Breast epithelium (tissue), 3 donors: ENCODE measurements at regions not wholly inside any gene's neighbourhood (a gene's known extent, or its start where the extent isn't known, plus 50 kb on each side); places are given as distances from the start of the nearest gene placed in this dataset.

Experiments
- POLR2A ChIP-seq: fragments of 450-650 bp; IDR thresholded peaks from one replicate; pipeline ENCODE4 v1.6.1; 2016; ENCODE audit warnings: antibody characterized with exemption, mild to moderate bottlenecking, moderate library complexity
- POLR2AphosphoS5 ChIP-seq, 3 donors: sonication (generic); formaldehyde crosslinking; IDR thresholded peaks; one replicate each; pipeline ENCODE4 v1.6.1; 2017; ENCODE audit warnings: antibody characterized with exemption in 3 of 3
- TF ChIP-seq, protein P1 (sequence below), 3 donors: fragments of 450-650 bp; IDR thresholded peaks; one replicate each; pipeline ENCODE4 v1.5.1; 2016 to 2017; ENCODE audit warnings: antibody characterized with exemption in 3 of 3, mild to moderate bottlenecking in 3 of 3, moderate library complexity in 3 of 3

DNA sequence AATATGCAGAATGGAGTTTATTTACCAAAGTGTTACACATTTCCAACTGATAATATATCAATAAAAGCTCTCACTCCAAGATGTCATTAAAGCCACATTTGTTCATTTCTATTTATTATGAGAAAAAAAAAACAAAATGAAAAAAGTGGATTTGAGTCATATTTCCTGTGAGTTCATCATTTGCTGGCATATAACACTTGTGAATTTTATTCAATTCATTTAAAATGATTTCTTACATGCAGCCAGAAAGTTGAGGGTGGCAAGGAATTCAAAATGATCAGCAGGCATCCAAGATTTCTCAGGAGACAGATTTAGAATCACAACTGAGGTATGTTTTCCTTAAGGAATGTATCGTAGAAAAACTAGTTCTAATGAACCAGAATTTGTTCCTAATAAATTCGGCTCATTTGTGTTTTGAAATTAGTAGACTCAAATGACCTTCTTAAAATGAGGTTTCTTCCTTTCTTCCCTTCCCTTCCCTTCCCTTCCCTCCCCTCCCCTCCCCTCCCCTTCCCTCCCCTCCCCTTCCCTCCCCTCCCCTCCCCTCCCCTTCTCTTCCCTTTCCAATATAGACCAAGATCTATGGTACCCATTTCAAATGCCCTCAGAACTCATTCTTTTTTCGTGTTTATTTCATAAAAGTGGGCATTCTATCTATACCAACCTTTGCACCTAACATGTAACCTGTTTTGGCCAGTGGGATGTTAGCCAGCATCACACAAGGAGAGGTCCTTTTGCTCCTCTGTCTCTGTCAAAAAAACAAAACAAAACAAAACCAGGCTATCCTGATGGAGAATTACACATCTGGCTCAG is 357.9 kb upstream of the TSHZ2 start:
- TF ChIP-seq, protein P1, sequence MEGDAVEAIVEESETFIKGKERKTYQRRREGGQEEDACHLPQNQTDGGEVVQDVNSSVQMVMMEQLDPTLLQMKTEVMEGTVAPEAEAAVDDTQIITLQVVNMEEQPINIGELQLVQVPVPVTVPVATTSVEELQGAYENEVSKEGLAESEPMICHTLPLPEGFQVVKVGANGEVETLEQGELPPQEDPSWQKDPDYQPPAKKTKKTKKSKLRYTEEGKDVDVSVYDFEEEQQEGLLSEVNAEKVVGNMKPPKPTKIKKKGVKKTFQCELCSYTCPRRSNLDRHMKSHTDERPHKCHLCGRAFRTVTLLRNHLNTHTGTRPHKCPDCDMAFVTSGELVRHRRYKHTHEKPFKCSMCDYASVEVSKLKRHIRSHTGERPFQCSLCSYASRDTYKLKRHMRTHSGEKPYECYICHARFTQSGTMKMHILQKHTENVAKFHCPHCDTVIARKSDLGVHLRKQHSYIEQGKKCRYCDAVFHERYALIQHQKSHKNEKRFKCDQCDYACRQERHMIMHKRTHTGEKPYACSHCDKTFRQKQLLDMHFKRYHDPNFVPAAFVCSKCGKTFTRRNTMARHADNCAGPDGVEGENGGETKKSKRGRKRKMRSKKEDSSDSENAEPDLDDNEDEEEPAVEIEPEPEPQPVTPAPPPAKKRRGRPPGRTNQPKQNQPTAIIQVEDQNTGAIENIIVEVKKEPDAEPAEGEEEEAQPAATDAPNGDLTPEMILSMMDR (IDR thresholded peaks at IDR 0.05), result no peak
- TF ChIP-seq POLR2A, result no peak
- no peak for TF ChIP-seq POLR2AphosphoS5 (IDR thresholded peaks at IDR 0.05)
